ENCODE measurements at regions not wholly inside any gene's neighbourhood (a gene's known extent, or its start where the extent isn't known, plus 50 kb on each side); places are given as distances from the start of the nearest gene placed in this dataset.

- FAIRE-seq: no peak
- Histone ChIP-seq H3K9ac (ENCODE audit: insufficient read depth, low read depth, low read length) (peak overlapping the region; percentile 60), H3K4me3 (replicated peaks in 1 of 3; ENCODE audit: insufficient read depth in 1 of 3, low read depth in 2 of 3, low read length in 3 of 3) (no peak overlapping the region), H3K9me3 (ENCODE audit: low read length) (no peaks in the 10 kb centered on the region), H3K4me2 (ENCODE audit: low read depth, low read length) (0 out of 2 replicates have a peak overlapping the region, but pooled peaks have one; percentile 23), H3K36me3 (replicated peaks in 1 of 2; ENCODE audit: control insufficient read depth in 1 of 2, insufficient read depth in 2 of 2, low read length in 2 of 2) (no peaks in the 10 kb centered on the region), H4K20me1 (ENCODE audit: insufficient read depth, low read length) (no peaks in the 10 kb centered on the region), H3K27ac (ENCODE audit: extremely low read length, insufficient read depth, low read length) (peak overlapping the region; percentile 84), H3K4me1 (ENCODE audit: insufficient read depth, low read length) (peaks cover 72% of the 10 kb centered on the region), H2AFZ (ENCODE audit: low read length) (no peak overlapping the region), H3K27me3 (ENCODE audit: control insufficient read depth in 1 of 2, insufficient read depth in 2 of 2, low read length in 2 of 2) (no peaks in the 10 kb centered on the region), H3K79me2 (ENCODE audit: insufficient read depth, low read length) (no peaks in the 10 kb centered on the region)
- DNase-seq (ENCODE audit: low spot score): no peak
- ChIA-PET POLR2A (interaction anchor here (0.7 to 1.6 kb wide), 3 partner anchors 16 to 294 kb away, joined by 3 to 5 read pairs (median 3); no protein-coding TSS in a partner anchor), CTCF (ENCODE audit: low intra/inter-chr PET ratio, low total read pairs) (no interaction called here)
- ATAC-seq: no peak
- 100% methylated on average over 2 of the region's 2 CpGs for WGBS (ENCODE audit: low lambda C conversion rate)
- in situ Hi-C loops (cut with HindIII; ENCODE audit: extremely low pct_ligation_motif_present, low pct_unique_long_range_greater_than_20kb): no loop called here
- no TSS peak for BruUV-seq (replicated peaks)
- intact Hi-C loops (cut with micrococcal nuclease; ENCODE audit: unreplicated experiment): no loop called here
- TF ChIP-seq ZNF30 (CRISPR knock-in tag; IDR thresholded peaks at IDR 0.05) (no peak), FOSL2 (CRISPR knock-in tag; IDR thresholded peaks at IDR 0.05) (no peak), ZBTB26 (CRISPR knock-in tag; IDR thresholded peaks at IDR 0.05; ENCODE audit: borderline replicate concordance) (no peak), BORCS8-MEF2B (CRISPR knock-in tag; IDR thresholded peaks at IDR 0.05) (0 out of 2 replicates have a peak, but pooled peaks have one; percentile 26), TBX2 (CRISPR knock-in tag; IDR thresholded peaks at IDR 0.05; ENCODE audit: borderline replicate concordance) (no peak)
Observed at GRCh38 chr11:13136272-13136596, 127.1 kb downstream of the RASSF10 start.

GRCh38 chr11:13137844-13138301 lies 128.8 kb downstream of the RASSF10 start:
- intact Hi-C loops (cut with micrococcal nuclease; ENCODE audit: unreplicated experiment) (no loop called here), in situ Hi-C loops (cut with HindIII; ENCODE audit: extremely low pct_ligation_motif_present, low pct_unique_long_range_greater_than_20kb) (no loop called here)
- POLR2A ChIA-PET: interaction anchor here (0.7 to 1.5 kb wide), 3 partner anchors 20 to 70 kb away, joined by 3 to 7 read pairs (median 3); no protein-coding TSS in a partner anchor
- Histone ChIP-seq H3K4me2 (ENCODE audit: low read depth, low read length) (peak overlapping the region; percentile 37), H4K20me1 (ENCODE audit: insufficient read depth, low read length) (no peaks in the 10 kb centered on the region), H3K4me1 (ENCODE audit: insufficient read depth, low read length) (peaks cover 88% of the 10 kb centered on the region), H2AFZ (ENCODE audit: low read length) (no peak overlapping the region), H3K4me3 (replicated peaks in 1 of 3; ENCODE audit: insufficient read depth in 1 of 3, low read depth in 2 of 3, low read length in 3 of 3) (no peak overlapping the region), H3K27ac (ENCODE audit: extremely low read length, insufficient read depth, low read length) (peak overlapping the region; percentile 72), H3K9me3 (ENCODE audit: low read length) (no peaks in the 10 kb centered on the region), H3K79me2 (ENCODE audit: insufficient read depth, low read length) (no peaks in the 10 kb centered on the region), H3K36me3 (replicated peaks in 1 of 2; ENCODE audit: control insufficient read depth in 1 of 2, insufficient read depth in 2 of 2, low read length in 2 of 2) (no peaks in the 10 kb centered on the region), H3K27me3 (ENCODE audit: control insufficient read depth in 1 of 2, insufficient read depth in 2 of 2, low read length in 2 of 2) (no peaks in the 10 kb centered on the region), H3K9ac (ENCODE audit: insufficient read depth, low read depth, low read length) (peak overlapping the region; percentile 50; the same call in 1 of the 2 replicates)
- peak; percentile 66 for DNase-seq (ENCODE audit: low spot score)
- WGBS (ENCODE audit: low lambda C conversion rate): 92% methylated on average over 1 of the region's 1 CpG
- no TSS peak for BruUV-seq (replicated peaks)
- CTCF ChIA-PET (ENCODE audit: low intra/inter-chr PET ratio, low total read pairs): no interaction called here
- no peak for ATAC-seq
- no peak for FAIRE-seq
- TF ChIP-seq MED1 (CRISPR knock-in tag; IDR thresholded peaks at IDR 0.05) (peak; percentile 36), PRPF4 (IDR thresholded peaks at IDR 0.05; ENCODE audit: low read depth, low read length, poor library complexity, severe bottlenecking) (no peak), JUN (CRISPR knock-in tag; IDR thresholded peaks at IDR 0.05) (peak; percentile 30; the same call in 1 of the 2 replicates), TOE1 (CRISPR knock-in tag; IDR thresholded peaks at IDR 0.05) (no peak), ZC3H13 (CRISPR knock-in tag; IDR thresholded peaks at IDR 0.05) (no peak), HNF4A (CRISPR knock-in tag; IDR thresholded peaks at IDR 0.05) (0 out of 2 replicates have a peak, but pooled peaks have one; percentile 28), GATAD1 (CRISPR knock-in tag; IDR thresholded peaks at IDR 0.05) (no peak), GATAD2A (CRISPR knock-in tag; IDR thresholded peaks at IDR 0.05) (peak; percentile 51; the same call in 1 of the 2 replicates), RARA (CRISPR knock-in tag; IDR thresholded peaks at IDR 0.05) (peak; percentile 23; the same call in 1 of the 2 replicates), ZBTB42 (CRISPR knock-in tag; IDR thresholded peaks at IDR 0.05) (no peak), SOX5 (CRISPR knock-in tag; IDR thresholded peaks at IDR 0.05; ENCODE audit: borderline replicate concordance) (0 out of 2 replicates have a peak, but pooled peaks have one; percentile 18), ZNF263 (CRISPR knock-in tag; IDR thresholded peaks at IDR 0.05) (peak; percentile 88), HDAC6 (IDR thresholded peaks at IDR 0.05; ENCODE audit: low read depth, low read length) (no peak), ETV5 (CRISPR knock-in tag; IDR thresholded peaks at IDR 0.05; ENCODE audit: borderline replicate concordance) (peak; percentile 30; the same call in 1 of the 2 replicates)

Measured in HepG2 (cell line).